ENCODE measurements at regions not wholly inside any gene's neighbourhood (a gene's known extent, or its start where the extent isn't known, plus 50 kb on each side); places are given as distances from the start of the nearest gene placed in this dataset.

- Histone ChIP-seq H2AFZ (ENCODE audit: low read depth, low read length, poor library complexity, severe bottlenecking) (no peak overlapping the region), H3K79me2 (ENCODE audit: insufficient read depth, low read length) (no peaks in the 10 kb centered on the region), H3K9me3 (ENCODE audit: control insufficient read depth in 1 of 2, insufficient read depth in 1 of 2, low read depth in 1 of 2, low read length in 2 of 2) (no peaks in the 10 kb centered on the region), H3K27me3 (ENCODE audit: insufficient read depth, low read length) (no peaks in the 10 kb centered on the region), H3K4me1 (ENCODE audit: control insufficient read depth in 1 of 2, insufficient read depth in 2 of 2, low read length in 2 of 2) (no peaks in the 10 kb centered on the region), H3K4me3 (replicated peaks in 1 of 2; ENCODE audit: low read depth in 1 of 2, low read length in 2 of 2) (no peak overlapping the region), H3K9ac (ENCODE audit: low read length) (no peak overlapping the region), H3K27ac (ENCODE audit: low read depth, low read length) (no peak overlapping the region), H3K9me2 (ENCODE audit: insufficient read depth) (no peaks in the 10 kb centered on the region), H3K36me3 (ENCODE audit: control insufficient read depth in 1 of 2, insufficient read depth in 2 of 2, low read length in 2 of 2) (no peaks in the 10 kb centered on the region), H4K20me1 (ENCODE audit: insufficient read depth) (no peaks in the 10 kb centered on the region), H3K4me2 (ENCODE audit: low read length) (no peak overlapping the region)
- TF ChIP-seq CEBPB (IDR thresholded peaks at IDR 0.05; ENCODE audit: low read depth) (no peak), SP1 (IDR thresholded peaks at IDR 0.05; ENCODE audit: low read depth) (no peak), ZNF274 (IDR thresholded peaks at IDR 0.05; ENCODE audit: low read depth, low read length) (no peak), SRF (IDR thresholded peaks at IDR 0.05; ENCODE audit: low read depth) (no peak), CBX3 (IDR thresholded peaks at IDR 0.05; ENCODE audit: low read depth) (no peak), FOSL1 (IDR thresholded peaks at IDR 0.05; ENCODE audit: low read depth) (no peak), EGR1 (IDR thresholded peaks at IDR 0.05; ENCODE audit: low read depth) (no peak), POLR2AphosphoS5 (IDR thresholded peaks at IDR 0.05; ENCODE audit: low read depth, low read length) (no peak), ZFX (IDR thresholded peaks at IDR 0.05) (no peak), RAD21 (IDR thresholded peaks at IDR 0.05; ENCODE audit: low read depth) (no peak)
- BruUV-seq (replicated peaks), result no TSS peak
- ChIA-PET RAD21 (ENCODE audit: low non-redundant PET in 1 of 2, low total read pairs in 2 of 2, uncharacterized antibody in 2 of 2, unreplicated experiment in 2 of 2) (no interaction called here), POLR2A (no interaction called here), CTCF (no interaction called here)
- ATAC-seq (no peak), DNase-seq (ENCODE audit: low read depth, low spot score) (no peak)
- intact Hi-C loops (cut with micrococcal nuclease), result no loop called here
These were observed 65.6 kb upstream of the ADGRA1 start for GRCh38 chr10:133021963-133022775.

- BruUV-seq (replicated peaks), result no TSS peak
- H3K79me2 ChIP-seq (ENCODE audit: insufficient read depth, low read length), result no peaks in the 10 kb centered on the region
- no peaks in the 10 kb centered on the region for H4K20me1 ChIP-seq (ENCODE audit: insufficient read depth)
- DNase-seq (ENCODE audit: low read depth, low spot score) (no peak), ATAC-seq (no peak)
- no peak overlapping the region for H3K4me2 ChIP-seq (ENCODE audit: low read length)
- H3K27me3 ChIP-seq (ENCODE audit: insufficient read depth, low read length), result no peaks in the 10 kb centered on the region
- H3K27ac ChIP-seq (ENCODE audit: low read depth, low read length), result no peak overlapping the region
- CTCF ChIA-PET, result no interaction called here
- no peak overlapping the region for H3K4me3 ChIP-seq (replicated peaks in 1 of 2; ENCODE audit: low read depth in 1 of 2, low read length in 2 of 2)
- H3K9ac ChIP-seq (ENCODE audit: low read length), result no peak overlapping the region
- no peaks in the 10 kb centered on the region for H3K4me1 ChIP-seq (ENCODE audit: control insufficient read depth in 1 of 2, insufficient read depth in 2 of 2, low read length in 2 of 2)
- H3K9me2 ChIP-seq (ENCODE audit: insufficient read depth), result no peaks in the 10 kb centered on the region
- RAD21 ChIA-PET (ENCODE audit: low non-redundant PET in 1 of 2, low total read pairs in 2 of 2, uncharacterized antibody in 2 of 2, unreplicated experiment in 2 of 2), result no interaction called here
- H2AFZ ChIP-seq (ENCODE audit: low read depth, low read length, poor library complexity, severe bottlenecking), result no peak overlapping the region
- H3K36me3 ChIP-seq (ENCODE audit: control insufficient read depth in 1 of 2, insufficient read depth in 2 of 2, low read length in 2 of 2), result no peaks in the 10 kb centered on the region
- POLR2A ChIA-PET, result no interaction called here
- intact Hi-C loops (cut with micrococcal nuclease), result no loop called here
- TF ChIP-seq CEBPB (IDR thresholded peaks at IDR 0.05; ENCODE audit: low read depth) (no peak), EGR1 (IDR thresholded peaks at IDR 0.05; ENCODE audit: low read depth) (no peak), RAD21 (IDR thresholded peaks at IDR 0.05; ENCODE audit: low read depth) (no peak), MAX (IDR thresholded peaks at IDR 0.05) (no peak), CTCF (IDR thresholded peaks at IDR 0.05 in 2 of 3, conservative IDR thresholded peaks at IDR 0.05 in 1 of 3; ENCODE audit: borderline replicate concordance in 1 of 3, insufficient read depth in 1 of 3, low read depth in 2 of 3, low read length in 2 of 3) (no peak), EZH2phosphoT487 (IDR thresholded peaks at IDR 0.05; ENCODE audit: borderline replicate concordance) (no peak)
- no peaks in the 10 kb centered on the region for H3K9me3 ChIP-seq (ENCODE audit: control insufficient read depth in 1 of 2, insufficient read depth in 1 of 2, low read depth in 1 of 2, low read length in 2 of 2)
These were observed 66.4 kb upstream of the ADGRA1 start for GRCh38 chr10:133021116-133021962.
